ENCODE measurements at regions not wholly inside any gene's neighbourhood (a gene's known extent, or its start where the extent isn't known, plus 50 kb on each side); places are given as distances from the start of the nearest gene placed in this dataset.

GRCh38 chr4:54550395-54551171 lies 107.2 kb upstream of the KIT start:
- TF ChIP-seq CEBPB (IDR thresholded peaks at IDR 0.05; ENCODE audit: low read depth, low read length) (peak; percentile 98), MAFK (IDR thresholded peaks at IDR 0.05; ENCODE audit: low read depth, low read length) (no peak), POLR2A (IDR thresholded peaks at IDR 0.05; ENCODE audit: low read depth, low read length) (no peak)
- Histone ChIP-seq H3K9ac (ENCODE audit: low read depth, low read length) (no peak overlapping the region), H2BK15ac (ENCODE audit: low read depth, low read length) (0 out of 3 replicates have a peak overlapping the region, but pooled peaks have one; percentile 3), H4K8ac (ENCODE audit: low read depth in 2 of 2, low read length in 2 of 2) (no peak overlapping the region), H2BK5ac (ENCODE audit: low read depth, low read length, poor library complexity, severe bottlenecking) (no peak overlapping the region), H2BK120ac (ENCODE audit: low read depth, low read length) (peak overlapping the region; percentile 53; the same call in 1 of the 2 replicates), H2AK9ac (replicated peaks; ENCODE audit: low read depth, low read length, poor library complexity) (no peak overlapping the region), H3K9me1 (ENCODE audit: insufficient read depth, low read length) (peaks cover 4% of the 10 kb centered on the region; the same call in 1 of the 2 replicates), H3K14ac (replicated peaks; ENCODE audit: low read depth, low read length) (no peak overlapping the region; the same call in 1 of the 2 replicates), H3K4me3 (ENCODE audit: insufficient read depth, low read depth, low read length) (no peak overlapping the region), H3K4me2 (ENCODE audit: low read depth, low read length) (no peak overlapping the region), H3K9me3 (ENCODE audit: control insufficient read depth, insufficient read depth, low read length) (no peaks in the 10 kb centered on the region), H3K27ac (ENCODE audit: insufficient read depth, low read length) (no peak overlapping the region), H2AFZ (replicated peaks; ENCODE audit: low read length, poor library complexity) (peak overlapping the region; percentile 77), H2BK20ac (ENCODE audit: low read depth, low read length) (no peak overlapping the region; the same call in 1 of the 2 replicates), H3K36me3 (ENCODE audit: control insufficient read depth, insufficient read depth, low read length) (no peaks in the 10 kb centered on the region), H4K5ac (ENCODE audit: low read depth, low read length) (no peak overlapping the region), H4K91ac (ENCODE audit: insufficient read depth, low read depth, low read length) (no peak overlapping the region), H4K20me1 (ENCODE audit: insufficient read depth, low read length) (no peaks in the 10 kb centered on the region), H3K4me1 (ENCODE audit: control insufficient read depth, insufficient read depth, low read length) (peaks cover 10% of the 10 kb centered on the region; the same call in 1 of the 2 replicates), H3K27me3 (ENCODE audit: control insufficient read depth, insufficient read depth, low read length) (no peaks in the 10 kb centered on the region), H3K18ac (ENCODE audit: low read depth, low read length) (no peak overlapping the region), H3K23ac (ENCODE audit: low read depth, low read length) (no peak overlapping the region), H3K56ac (ENCODE audit: extremely low read depth, insufficient read depth, low read length) (no peak overlapping the region), H2AK5ac (ENCODE audit: low read depth, low read length) (0 out of 2 replicates have a peak overlapping the region, but pooled peaks have one; percentile 4), H3K4ac (ENCODE audit: low read depth, low read length) (peak overlapping the region; percentile 48; the same call in 1 of the 2 replicates), H3K79me1 (ENCODE audit: low read depth in 1 of 2, low read length in 2 of 2) (no peaks in the 10 kb centered on the region)
- WGBS, 2 experiments (ENCODE audit: extremely low coverage in 2 of 2, insufficient read length in 1 of 2), result 0% methylated on average over 2 of the region's 8 CpGs; no CpG with 5 or more reads in 1 of the 2 experiments
- BruUV-seq (replicated peaks), result no TSS peak
- DNase-seq (peak; percentile 40), ATAC-seq (ENCODE audit: low read depth) (peak; percentile 56; the same call in 1 of the 2 replicates)
- CTCF ChIA-PET, result no interaction called here
- POLR2A ChIA-PET (ENCODE audit: unreplicated experiment), result no interaction called here
- in situ Hi-C loops (cut with MboI; ENCODE audit: low sequenced_read_pairs), result no loop called here
- intact Hi-C loops (cut with micrococcal nuclease), result no loop called here
- dilution Hi-C loops (cut with HindIII; ENCODE audit: low sequenced_read_pairs, unreplicated experiment), result no loop called here

Measured in IMR-90 (cell line).